ENCODE measurements at regions not wholly inside any gene's neighbourhood (a gene's known extent, or its start where the extent isn't known, plus 50 kb on each side); places are given as distances from the start of the nearest gene placed in this dataset.

GRCh38 chr7:125020801-125021200 lies 91.2 kb upstream of the POT1 start:
- Histone ChIP-seq H3K27ac (ENCODE audit: low read depth in 1 of 2, low read length in 1 of 2) (no peak overlapping the region), H3K4me1 (ENCODE audit: control insufficient read depth in 2 of 2, insufficient read depth in 2 of 2, low read length in 2 of 2) (no peaks in the 10 kb centered on the region), H3K4me3 (ENCODE audit: low read length in 2 of 2) (no peak overlapping the region), H3K27me3 (ENCODE audit: control insufficient read depth in 2 of 2, insufficient read depth in 1 of 2, low read length in 1 of 2) (no peaks in the 10 kb centered on the region), H3K9me3 (ENCODE audit: control insufficient read depth in 2 of 2, insufficient read depth in 1 of 2, low read length in 1 of 2) (no peaks in the 10 kb centered on the region), H3K36me3 (ENCODE audit: control insufficient read depth in 2 of 2, insufficient read depth in 2 of 2, low read length in 1 of 2) (no peaks in the 10 kb centered on the region)
- WGBS: 96% methylated on average over 4 of the region's 4 CpGs
- DNase-seq (ENCODE audit: low read depth in 6 of 9, low spot score in 9 of 9): no peak

DNA sequence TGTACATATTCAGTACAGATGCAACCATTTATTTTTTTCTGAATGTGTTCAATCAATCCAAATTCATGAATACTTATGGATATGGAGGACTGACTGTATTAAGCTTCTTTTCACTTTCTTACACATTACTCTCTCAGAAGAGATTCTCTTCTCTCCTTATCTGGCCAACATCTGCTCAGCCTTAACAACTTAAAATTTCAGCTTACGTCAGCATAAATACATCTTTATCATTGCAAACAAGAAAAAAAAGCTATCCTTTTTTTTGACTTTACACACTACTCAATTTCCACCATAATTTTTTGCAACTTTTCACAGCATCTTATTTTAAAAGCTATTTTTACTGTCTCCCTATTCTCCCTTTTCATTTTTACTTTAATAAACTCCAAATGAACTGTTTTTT lies 80.9 kb upstream of the POT1 start:
- Histone ChIP-seq H3K4me3 (ENCODE audit: low read length in 2 of 2) (no peak overlapping the region), H3K27ac (ENCODE audit: low read depth in 1 of 2, low read length in 1 of 2) (no peak overlapping the region), H3K4me1 (ENCODE audit: control insufficient read depth in 2 of 2, insufficient read depth in 2 of 2, low read length in 2 of 2) (no peaks in the 10 kb centered on the region), H3K27me3 (ENCODE audit: control insufficient read depth in 2 of 2, insufficient read depth in 1 of 2, low read length in 1 of 2) (no peaks in the 10 kb centered on the region), H3K36me3 (ENCODE audit: control insufficient read depth in 2 of 2, insufficient read depth in 2 of 2, low read length in 1 of 2) (no peaks in the 10 kb centered on the region), H3K9me3 (ENCODE audit: control insufficient read depth in 2 of 2, insufficient read depth in 1 of 2, low read length in 1 of 2) (no peaks in the 10 kb centered on the region)
- WGBS: 96% methylated on average over 1 of the region's 1 CpG
- DNase-seq (ENCODE audit: low read depth in 6 of 9, low spot score in 9 of 9): no peak

DNA sequence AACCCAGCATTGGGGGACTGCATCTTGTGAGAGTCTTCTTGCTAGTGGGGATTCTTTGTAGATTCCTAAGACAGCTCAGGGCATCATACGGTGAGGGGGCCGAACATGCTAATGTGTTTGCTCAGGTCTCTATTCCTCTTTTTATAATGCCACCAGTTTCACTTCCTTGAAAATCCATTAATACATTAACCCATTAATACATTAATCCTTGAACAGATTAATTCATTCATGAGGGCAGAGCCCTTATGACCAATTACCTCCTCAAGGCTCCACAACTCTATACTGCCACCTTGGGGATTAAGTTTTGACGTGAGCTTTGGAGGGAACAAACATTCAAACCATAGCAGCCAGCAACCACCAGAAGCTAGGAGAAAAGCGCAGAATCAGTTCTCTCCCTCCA lies 67.2 kb upstream of the POT1 start:
- 79% methylated on average over 4 of the region's 4 CpGs for WGBS
- no peaks in the 10 kb centered on the region for H3K9me3 ChIP-seq (ENCODE audit: control insufficient read depth in 2 of 2, insufficient read depth in 1 of 2, low read length in 1 of 2)

GRCh38 chr7:124992851-124993562 lies 63.4 kb upstream of the POT1 start:
- H3K4me1 ChIP-seq (ENCODE audit: control insufficient read depth in 2 of 2, insufficient read depth in 2 of 2, low read length in 2 of 2): no peaks in the 10 kb centered on the region
- 95% methylated on average over 4 of the region's 4 CpGs for WGBS
- H3K27ac ChIP-seq (ENCODE audit: low read depth in 1 of 2, low read length in 1 of 2): no peak overlapping the region
- no peaks in the 10 kb centered on the region for H3K9me3 ChIP-seq (ENCODE audit: control insufficient read depth in 2 of 2, insufficient read depth in 1 of 2, low read length in 1 of 2)
- H3K4me3 ChIP-seq (ENCODE audit: low read length in 2 of 2): no peak overlapping the region
- H3K36me3 ChIP-seq (ENCODE audit: control insufficient read depth in 2 of 2, insufficient read depth in 2 of 2, low read length in 1 of 2): no peaks in the 10 kb centered on the region
- DNase-seq (ENCODE audit: low read depth in 6 of 9, low spot score in 9 of 9): no peak
- H3K27me3 ChIP-seq (ENCODE audit: control insufficient read depth in 2 of 2, insufficient read depth in 1 of 2, low read length in 1 of 2): no peaks in the 10 kb centered on the region

More for the DNA sequence above, 67.2 kb upstream of the POT1 start:
- Histone ChIP-seq H3K27me3 (ENCODE audit: control insufficient read depth in 2 of 2, insufficient read depth in 1 of 2, low read length in 1 of 2) (no peaks in the 10 kb centered on the region), H3K27ac (ENCODE audit: low read depth in 1 of 2, low read length in 1 of 2) (no peak overlapping the region), H3K4me3 (ENCODE audit: low read length in 2 of 2) (no peak overlapping the region), H3K36me3 (ENCODE audit: control insufficient read depth in 2 of 2, insufficient read depth in 2 of 2, low read length in 1 of 2) (no peaks in the 10 kb centered on the region), H3K4me1 (ENCODE audit: control insufficient read depth in 2 of 2, insufficient read depth in 2 of 2, low read length in 2 of 2) (no peaks in the 10 kb centered on the region)
- DNase-seq (ENCODE audit: low read depth in 6 of 9, low spot score in 9 of 9): no peak

DNA sequence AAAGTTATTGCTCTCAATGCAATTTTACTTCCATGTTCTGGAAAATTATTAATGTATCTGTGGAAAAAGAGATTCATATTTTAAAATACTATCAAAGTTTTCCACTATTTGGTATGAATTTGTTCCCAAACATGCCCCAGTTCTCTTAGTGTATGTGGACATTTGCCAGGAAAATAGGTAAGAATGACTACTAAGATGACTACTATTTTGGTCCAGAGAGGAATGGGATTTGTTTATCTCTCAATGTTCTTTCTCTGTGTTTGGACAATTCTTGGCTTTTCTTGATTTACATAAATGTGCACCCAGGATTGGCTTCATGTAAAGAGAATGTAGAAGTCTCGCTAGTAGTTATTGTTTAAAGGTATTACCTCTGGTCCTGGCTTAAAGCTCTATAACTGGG lies 60.3 kb upstream of the POT1 start:
- H3K27ac ChIP-seq (ENCODE audit: low read depth in 1 of 2, low read length in 1 of 2): no peak overlapping the region
- H3K9me3 ChIP-seq (ENCODE audit: control insufficient read depth in 2 of 2, insufficient read depth in 1 of 2, low read length in 1 of 2): no peaks in the 10 kb centered on the region
- H3K4me1 ChIP-seq (ENCODE audit: control insufficient read depth in 2 of 2, insufficient read depth in 2 of 2, low read length in 2 of 2): no peaks in the 10 kb centered on the region
- H3K27me3 ChIP-seq (ENCODE audit: control insufficient read depth in 2 of 2, insufficient read depth in 1 of 2, low read length in 1 of 2): no peaks in the 10 kb centered on the region
- whole genome bisulfite sequencing: 97% methylated on average over 1 of the region's 1 CpG
- no peak for DNase-seq (ENCODE audit: low read depth in 6 of 9, low spot score in 9 of 9)
- no peaks in the 10 kb centered on the region for H3K36me3 ChIP-seq (ENCODE audit: control insufficient read depth in 2 of 2, insufficient read depth in 2 of 2, low read length in 1 of 2)
- no peak overlapping the region for H3K4me3 ChIP-seq (ENCODE audit: low read length in 2 of 2)

Data from thymus (tissue), 11 donors.